HL-60 (cell line): ENCODE measurements at regions not wholly inside any gene's neighbourhood (a gene's known extent, or its start where the extent isn't known, plus 50 kb on each side); places are given as distances from the start of the nearest gene placed in this dataset.

Source experiments
- DNase-seq, 2 experiments: peaks; one replicate each; pipeline ENCODE4 v3.0.0-alpha.2; 2010 to 2020; ENCODE audit warnings: low read depth in 1 of 2, low spot score in 1 of 2
- H3K27ac ChIP-seq: fragments of 250-450 bp; sonication (Bioruptor Pico); replicated peaks from 2 replicates; pipeline ENCODE4 v1.5.1; 2020; ENCODE audit warnings: mild to moderate bottlenecking, moderate library complexity
- H3K27me3 ChIP-seq: fragments of 250-450 bp; sonication (Bioruptor Pico); 2 replicates; pipeline ENCODE4 v1.5.1; 2021; ENCODE audit warnings: mild to moderate bottlenecking, moderate library complexity; ENCODE audit not compliant: insufficient read depth, poor library complexity, severe bottlenecking
- H3K4me3 ChIP-seq: replicated peaks from 2 replicates; pipeline ENCODE4 v1.5.1; 2011; ENCODE audit warnings: mild to moderate bottlenecking, control low read depth, low read length; ENCODE audit not compliant: insufficient read depth
- CTCF ChIP-seq: IDR thresholded peaks from one replicate; pipeline ENCODE4 v1.5.1; 2011; ENCODE audit warnings: low read length, control low read depth, inconsistent platforms; ENCODE audit not compliant: insufficient read depth
- GABPA ChIP-seq: IDR thresholded peaks from 2 replicates; pipeline ENCODE4 v1.6.1; 2012; ENCODE audit warnings: low read depth
- POLR2AphosphoS5 ChIP-seq: IDR thresholded peaks from 2 replicates; pipeline ENCODE4 v1.6.1; 2012; ENCODE audit warnings: low read depth
- REST ChIP-seq: IDR thresholded peaks from 2 replicates; pipeline ENCODE4 v1.6.1; 2012; ENCODE audit warnings: low read depth; ENCODE audit not compliant: insufficient replicate concordance
- SPI1 ChIP-seq: IDR thresholded peaks from 2 replicates; pipeline ENCODE4 v1.6.1; 2012; ENCODE audit warnings: low read depth, mild to moderate bottlenecking, borderline replicate concordance

- Histone ChIP-seq H3K27me3 (no peaks in the 10 kb centered on the region), H3K27ac (no peak overlapping the region), H3K4me3 (no peak overlapping the region)
- no peak for DNase-seq
- TF ChIP-seq CTCF (no peak), REST (no peak), SPI1 (no peak), GABPA (no peak), POLR2AphosphoS5 (no peak)
Observed at GRCh38 chr2:83837823-83838222, 621.3 kb downstream of the SUCLG1 start.

GRCh38 chr2:83827618-83828017 lies 631.5 kb downstream of the SUCLG1 start:
- TF ChIP-seq POLR2AphosphoS5 (no peak), SPI1 (no peak), GABPA (no peak), CTCF (no peak), REST (no peak)
- DNase-seq, result no peak
- H3K4me3 ChIP-seq, result no peak overlapping the region

GRCh38 chr2:83826577-83826976 lies 632.5 kb downstream of the SUCLG1 start:
- no peak for DNase-seq
- Histone ChIP-seq H3K4me3 (no peak overlapping the region), H3K27me3 (no peaks in the 10 kb centered on the region), H3K27ac (no peak overlapping the region)
- TF ChIP-seq SPI1 (no peak), CTCF (no peak), REST (no peak), GABPA (no peak), POLR2AphosphoS5 (no peak)

More at GRCh38 chr2:83827618-83828017, 631.5 kb downstream of the SUCLG1 start:
- H3K27ac ChIP-seq, result no peak overlapping the region
- peaks cover 2% of the 10 kb centered on the region for H3K27me3 ChIP-seq
